MV-4-11 (cell line): ENCODE measurements at regions not wholly inside any gene's neighbourhood (a gene's known extent, or its start where the extent isn't known, plus 50 kb on each side); places are given as distances from the start of the nearest gene placed in this dataset.
A peak's percentile ranks its signal among the peaks of the same experiment; 100 is the strongest.
"Not testable (repeated sequence)": the region's sequence is repeated elsewhere in the genome, so short reads cannot be mapped to it uniquely, and the experiment has no call there.

Experiments used
- DNase-seq: peaks from one replicate; lab custom pipeline; 2025; lab: John Stamatoyannopoulos, UW

DNA sequence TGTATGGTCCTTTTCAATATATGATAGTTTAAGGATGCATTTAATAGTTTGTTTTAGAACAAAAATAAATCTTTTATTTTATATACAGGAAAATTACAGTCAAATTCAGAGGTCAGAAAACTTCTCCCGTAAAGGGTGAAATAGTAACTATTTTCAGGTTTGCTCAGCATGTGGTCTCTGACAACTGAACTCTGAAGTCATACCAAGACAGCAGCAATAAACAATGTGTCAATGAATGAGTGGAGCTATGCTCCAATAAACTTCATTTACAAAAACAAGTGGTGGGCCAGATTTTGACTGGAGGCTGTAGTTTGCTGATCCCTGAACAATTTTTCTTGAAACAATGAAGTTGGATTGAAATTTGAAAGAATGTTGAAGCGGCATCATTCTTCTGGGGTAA, 123.6 kb downstream of the ZNF248 start:
- no peak for DNase-seq

DNA sequence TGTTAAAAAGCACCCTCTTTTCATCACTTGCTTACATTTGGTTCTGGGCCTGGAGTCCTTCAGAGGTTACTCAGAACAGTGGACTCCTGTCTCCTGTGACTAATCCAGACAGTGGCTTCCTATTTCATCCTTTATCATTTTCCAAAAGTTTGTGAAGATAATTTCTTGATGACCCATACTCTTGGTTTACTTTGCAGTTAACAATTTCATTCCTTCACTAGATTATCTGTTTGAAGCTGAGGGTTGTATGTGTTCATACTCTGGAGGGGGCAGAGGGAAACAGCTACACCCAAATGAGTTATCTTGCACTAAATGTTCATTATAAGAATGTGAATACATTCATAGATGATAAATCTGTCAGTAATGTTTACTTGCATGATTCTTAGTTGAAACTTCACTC, 124.7 kb downstream of the ZNF248 start:
- no peak for DNase-seq

DNA sequence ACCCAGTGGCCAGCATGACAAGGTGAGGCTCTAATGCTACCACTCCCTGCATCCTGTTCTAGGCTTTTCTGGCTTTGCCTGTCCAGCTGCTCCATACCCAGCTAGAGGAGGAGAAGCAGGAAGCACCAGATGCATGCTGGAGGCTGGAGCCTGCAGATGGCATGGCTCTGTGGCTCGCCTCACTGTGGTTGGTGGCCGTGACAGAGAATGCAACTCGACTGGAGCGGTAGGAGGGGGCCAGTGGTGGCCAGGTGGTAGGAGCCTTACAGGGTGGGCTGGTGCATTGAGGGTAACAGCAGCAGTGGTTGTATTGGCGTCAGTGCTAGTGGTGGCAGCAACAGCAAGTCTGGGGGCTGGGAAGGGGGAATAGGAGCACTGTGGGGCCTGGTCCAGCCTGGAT, 128.6 kb downstream of the ZNF248 start:
- DNase-seq: no peak

DNA sequence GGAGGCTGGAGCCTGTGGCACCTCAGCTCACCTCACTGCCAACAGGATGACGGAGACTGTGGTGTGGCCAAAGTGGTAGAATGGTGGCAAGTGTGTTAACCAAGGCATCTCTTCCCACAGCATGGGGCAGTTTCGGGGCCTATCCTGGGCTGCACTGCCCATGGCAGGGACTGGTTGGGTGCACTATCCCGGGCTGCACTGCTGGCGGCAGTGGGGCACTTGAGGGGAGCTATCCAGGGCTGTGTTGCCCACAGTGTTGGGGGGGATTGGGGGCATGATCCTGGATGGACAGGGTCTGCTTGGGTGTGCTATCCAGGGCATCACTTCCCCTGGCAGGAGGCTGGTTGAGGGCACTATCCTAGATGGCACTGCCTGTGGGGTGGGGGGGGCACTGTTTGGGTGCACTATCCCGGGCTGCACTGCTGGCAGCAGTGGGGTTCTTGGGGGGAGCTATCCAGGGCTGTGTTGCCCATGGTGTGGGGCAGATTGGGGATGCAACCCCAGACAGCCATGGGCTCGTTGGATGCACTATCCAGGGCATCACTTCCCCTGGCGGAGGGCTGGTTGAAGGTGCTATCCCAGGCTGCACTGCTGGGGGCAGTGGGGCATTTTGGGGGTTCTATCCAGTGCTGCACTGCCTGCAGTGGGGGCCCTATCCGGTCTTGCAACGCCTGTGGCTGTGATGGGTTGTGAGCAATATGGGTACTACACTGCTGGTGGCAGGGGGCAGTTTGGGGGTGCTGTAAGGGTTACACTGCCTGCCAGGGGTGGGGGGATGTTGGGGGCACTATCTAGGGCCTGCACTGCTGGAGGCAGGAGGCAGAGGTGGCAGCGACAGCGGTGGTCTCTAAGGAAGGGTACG, 129.7 kb downstream of the ZNF248 start:
- no peak for DNase-seq

DNA sequence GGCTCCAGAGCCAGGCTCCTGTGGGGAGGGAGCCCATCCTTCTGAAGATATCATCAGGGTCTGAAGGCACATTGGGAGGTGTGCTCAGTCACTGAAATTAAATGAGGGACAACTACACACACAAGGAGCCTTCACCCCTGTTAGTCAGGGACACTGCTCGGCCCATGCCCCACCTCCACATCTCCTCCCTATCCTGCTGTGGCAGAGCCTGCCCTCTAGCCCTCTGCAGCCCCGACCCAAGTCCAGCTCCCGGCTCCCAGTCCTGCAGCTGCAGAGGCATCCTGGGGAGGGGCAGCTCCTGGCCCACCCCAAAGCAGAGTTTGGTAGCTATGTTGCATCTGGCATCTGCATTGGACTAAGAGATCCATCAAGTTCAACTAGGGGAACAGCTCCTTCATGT, 136.3 kb downstream of the ZNF248 start:
- no peak for DNase-seq

DNA sequence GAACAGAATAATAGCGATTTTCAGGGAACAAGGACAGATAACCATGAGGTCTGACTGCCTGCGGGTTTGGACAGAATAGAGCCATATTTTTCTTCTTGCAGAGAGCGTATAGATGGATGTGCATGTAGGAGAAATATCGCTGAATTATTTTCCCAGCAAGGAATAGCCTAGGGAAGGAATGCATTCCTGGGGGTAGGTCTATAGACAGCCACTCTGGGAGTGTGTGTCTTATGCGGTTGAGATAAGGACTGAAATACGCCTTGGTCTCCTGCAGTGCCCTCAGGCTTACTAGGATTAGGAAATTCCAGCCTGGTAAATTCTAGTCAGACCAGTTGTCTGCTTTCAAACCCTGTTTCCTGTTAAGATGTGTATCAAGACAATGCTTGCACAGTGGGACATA, 139.3 kb downstream of the ZNF248 start:
- DNase-seq: not testable (repeated sequence)

DNA sequence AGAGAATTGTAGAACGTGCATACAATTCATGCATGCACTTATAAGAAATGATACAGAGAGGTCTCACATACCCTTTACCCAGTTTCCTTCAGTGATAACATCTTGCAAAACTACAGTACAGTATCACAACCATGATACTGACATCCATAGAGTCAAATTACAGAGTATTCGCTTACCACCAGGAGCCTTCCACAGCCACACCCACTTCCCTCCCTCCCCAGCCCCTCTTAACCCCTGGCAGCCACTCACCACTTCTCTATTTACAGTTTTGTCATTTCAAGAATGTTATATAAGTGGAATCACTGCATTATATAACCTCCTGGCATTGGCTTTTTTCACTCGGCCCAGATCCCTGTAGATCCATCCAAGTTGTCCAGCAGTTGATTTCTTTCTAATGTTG, 143.8 kb downstream of the ZNF248 start:
- peak; percentile 29 for DNase-seq

DNA sequence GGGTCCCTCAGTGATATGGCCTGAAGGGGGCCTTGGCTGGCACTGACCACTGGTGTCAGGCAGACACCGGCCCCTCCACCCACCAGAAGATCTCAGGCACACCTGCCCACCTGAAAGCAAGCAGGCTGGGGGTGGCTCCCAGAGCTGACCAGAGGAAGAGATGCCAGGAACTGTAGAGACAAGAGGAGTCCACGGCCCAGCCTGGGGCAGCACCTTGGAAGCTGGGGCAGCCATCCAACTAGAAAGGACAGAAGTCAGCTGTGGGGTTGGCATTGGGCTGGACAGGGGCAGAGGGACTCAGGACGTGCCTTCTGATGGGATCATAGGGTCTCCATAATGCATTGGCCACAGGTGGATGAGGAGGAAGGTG, 144.3 kb downstream of the ZNF248 start:
- no peak for DNase-seq

DNA sequence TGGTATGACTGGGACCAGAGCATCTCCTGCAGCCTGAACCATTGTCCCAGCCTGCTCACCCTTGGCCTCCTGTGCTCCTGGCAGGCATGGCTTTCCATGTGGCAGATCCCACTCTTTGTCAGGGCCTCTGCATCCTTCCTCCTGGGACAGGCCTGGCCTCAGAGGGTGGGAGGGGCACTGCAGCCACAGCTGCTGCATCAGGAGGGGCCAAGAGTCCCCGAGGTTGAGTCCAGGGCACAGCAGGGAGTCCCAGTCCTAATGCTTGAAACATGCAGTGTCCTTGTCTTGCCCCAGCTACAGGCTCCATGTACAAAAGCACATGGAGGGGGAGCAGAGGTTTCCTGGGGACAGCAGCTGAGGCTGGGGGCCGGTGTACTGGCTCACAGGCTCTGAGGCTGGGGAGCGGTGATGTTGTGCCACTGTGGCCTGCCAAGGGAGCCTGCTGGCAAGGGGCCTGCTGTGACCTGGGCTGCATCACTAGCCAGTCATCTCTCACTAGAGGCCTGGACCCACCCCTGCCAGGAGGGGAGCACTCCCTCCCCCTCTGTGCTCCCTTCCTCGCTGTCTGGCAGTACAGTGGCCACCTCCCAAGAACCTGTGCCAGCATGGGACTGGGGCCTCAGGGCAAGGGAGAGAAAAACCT, 144.8 kb downstream of the ZNF248 start:
- DNase-seq: no peak

DNA sequence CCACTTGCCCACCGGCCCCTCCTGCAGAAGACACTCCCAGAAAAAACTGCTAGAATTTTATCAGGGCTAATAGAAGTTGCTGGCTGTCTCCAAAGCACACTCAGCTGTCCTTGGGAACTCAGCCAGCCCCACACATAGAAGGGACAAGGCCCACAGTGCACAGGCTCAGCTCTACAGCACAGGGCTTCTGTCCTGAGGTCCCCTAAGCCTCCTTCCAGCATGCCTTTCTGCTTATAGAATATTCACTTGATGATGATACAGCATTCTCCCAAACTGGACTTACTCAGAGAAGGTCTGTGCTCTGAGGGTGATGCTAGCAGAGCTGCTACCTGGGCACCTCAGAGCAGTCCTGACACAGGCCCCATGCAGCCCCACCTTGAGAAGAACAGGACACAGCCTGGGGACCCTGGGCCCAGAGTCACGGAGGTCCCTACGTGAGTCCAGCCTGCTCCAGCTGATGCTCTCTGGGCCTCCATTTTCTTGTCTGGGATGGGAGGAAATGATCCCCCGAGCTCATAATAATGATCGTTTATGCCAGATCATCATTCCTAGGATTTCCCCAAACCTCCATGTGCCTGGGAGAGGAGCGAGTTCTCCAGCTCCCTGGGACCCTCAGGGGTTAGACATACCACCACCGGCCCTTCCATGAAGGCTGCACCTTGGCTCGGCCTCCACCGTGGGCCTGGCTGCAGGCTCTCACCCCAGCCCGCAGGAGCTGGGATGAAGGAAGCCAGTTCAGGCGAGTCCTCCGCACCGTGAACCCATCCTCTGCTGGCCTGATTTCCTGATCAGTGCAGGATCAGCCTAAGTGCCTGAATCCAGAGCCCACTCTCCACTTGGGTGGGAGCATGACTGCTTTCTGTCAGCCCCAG, 145.6 kb downstream of the ZNF248 start:
- no peak for DNase-seq

DNA sequence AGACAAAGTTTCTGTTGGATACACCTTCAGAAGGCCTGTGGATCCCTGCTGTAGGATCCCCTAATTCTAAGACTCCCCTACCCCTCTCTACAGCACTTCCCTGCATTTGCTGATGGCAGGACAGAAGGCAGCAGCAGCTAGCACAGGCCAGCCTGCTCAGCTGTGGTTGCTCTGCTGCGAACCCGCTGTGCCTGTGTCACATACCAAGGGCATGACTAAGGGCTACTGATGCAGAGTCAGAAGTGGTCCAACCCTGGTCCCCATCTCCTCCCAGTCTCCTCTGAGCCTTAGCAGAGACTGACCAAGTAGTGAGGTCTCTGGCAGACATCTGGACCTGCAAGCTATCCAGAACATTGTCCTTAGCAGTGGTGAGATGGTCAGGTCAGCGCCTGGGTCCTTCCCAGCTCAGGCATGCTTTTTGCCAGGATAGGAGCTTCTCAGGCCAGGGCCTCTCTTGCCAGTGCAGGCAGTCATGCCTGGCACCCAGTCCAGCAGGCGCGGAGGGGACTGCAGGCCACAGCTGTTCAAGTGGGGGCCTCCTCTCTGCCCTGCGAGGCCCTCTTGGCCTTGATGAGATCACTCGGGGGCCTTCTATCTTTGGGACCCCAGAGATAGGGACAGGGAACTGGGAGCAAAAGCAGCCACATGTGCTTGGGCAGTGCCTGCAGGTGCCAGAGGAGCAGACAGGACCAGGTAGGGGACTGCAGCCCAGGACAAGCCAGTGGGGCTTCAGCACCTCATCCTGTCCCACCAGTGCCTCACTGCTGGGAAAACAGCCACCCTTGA, 146.4 kb downstream of the ZNF248 start:
- no peak for DNase-seq

DNA sequence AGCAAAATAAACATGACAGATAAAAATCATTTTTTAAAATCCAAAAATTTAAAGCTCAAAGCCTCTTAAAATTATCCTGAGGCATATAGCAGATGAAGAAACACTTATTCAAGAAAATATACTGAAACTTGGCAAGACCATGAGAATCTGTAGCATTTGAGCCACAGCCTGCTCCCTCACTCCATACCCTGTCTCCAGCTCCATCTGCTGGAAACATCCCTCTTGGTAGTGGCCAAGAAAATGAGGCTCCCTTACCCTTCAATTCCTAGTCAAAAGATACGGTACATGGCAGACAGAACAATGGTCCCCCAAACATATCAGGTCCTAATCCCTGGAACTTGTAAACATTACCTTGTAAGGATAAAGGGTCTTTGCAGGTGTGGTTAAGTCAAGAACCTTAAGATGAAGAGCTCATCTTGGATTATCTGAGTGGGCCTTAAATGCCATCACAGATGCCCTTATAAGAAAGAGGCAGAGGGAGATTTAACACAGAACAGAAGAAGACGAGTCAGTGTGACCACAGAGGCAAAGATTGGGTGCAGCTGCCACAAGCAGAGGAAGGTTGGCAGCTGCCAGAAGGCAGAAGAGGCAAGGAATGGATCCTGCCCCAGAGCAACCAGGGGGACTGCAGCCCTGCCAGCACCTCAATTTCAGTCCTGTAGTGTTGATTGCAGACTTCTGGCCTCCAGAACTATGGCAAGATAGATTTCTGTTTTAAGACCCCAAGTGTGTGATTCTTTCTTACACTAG, 149.4 kb downstream of the ZNF248 start:
- DNase-seq: no peak

DNA sequence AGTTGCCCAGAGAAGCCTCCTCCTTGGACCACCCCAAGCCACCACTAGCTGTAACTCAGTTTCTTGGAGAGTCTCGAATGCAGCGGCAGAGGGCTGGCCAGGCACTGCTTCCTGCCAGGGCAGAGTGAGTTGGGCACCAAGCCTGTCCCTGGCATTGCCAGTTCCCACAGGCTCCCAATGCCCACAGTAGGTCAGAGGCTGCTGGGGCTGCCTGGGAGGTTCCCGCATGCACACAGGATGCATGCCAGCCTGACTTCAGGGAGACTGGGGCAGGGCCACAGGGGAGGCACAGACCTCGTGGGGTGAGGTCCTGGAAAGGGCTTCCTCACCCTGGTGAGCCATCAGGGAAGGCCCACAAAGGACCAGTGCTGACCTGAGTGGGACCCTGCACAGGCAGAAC, 152.8 kb downstream of the ZNF248 start:
- DNase-seq: no peak

DNA sequence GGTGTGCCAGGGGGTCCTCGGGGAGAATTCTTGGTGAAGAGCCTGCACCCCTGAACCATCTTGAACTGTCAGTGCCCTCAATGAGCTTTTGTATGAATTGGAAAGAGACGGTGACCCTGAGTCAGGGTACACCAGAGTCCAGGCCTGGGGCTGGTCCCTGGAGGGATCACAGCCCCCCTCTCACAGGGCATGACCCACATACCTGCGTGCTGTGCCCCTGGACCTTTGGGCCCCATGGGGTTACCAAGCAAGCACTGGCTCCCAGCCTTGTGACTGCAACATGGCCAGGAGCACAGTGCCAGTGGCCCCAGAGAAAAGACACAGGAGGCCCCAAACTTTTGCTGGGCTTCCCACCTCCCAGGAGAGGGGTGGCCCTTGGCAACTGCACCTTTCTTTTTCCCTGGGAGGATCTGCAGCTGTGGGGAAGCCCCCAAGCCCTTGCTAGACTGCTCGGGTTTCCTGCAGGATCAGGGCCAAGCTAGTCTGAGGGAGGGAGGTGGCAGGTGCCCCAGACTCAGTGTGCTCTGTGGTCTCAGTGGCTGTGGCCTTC, 153.5 kb downstream of the ZNF248 start:
- no peak for DNase-seq

DNA sequence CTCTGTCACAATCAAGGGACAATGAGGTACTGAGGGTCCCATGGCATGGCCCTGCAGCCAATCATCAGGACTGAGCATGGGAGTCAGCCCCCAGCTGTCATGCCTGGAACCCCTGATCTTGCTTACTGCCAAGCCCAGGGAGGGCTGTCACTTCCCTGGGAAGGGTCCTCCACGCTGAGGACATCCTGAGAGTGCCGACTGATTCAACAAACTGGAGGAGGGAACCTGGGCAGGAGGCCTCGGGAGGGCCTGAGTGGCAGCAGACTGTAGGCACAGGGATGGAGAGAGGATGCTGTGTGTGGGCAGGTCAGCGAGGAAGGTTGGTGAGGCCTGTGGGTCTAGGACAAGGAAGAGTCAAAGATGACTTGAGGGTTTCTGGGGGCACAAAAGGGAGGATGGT, 154.3 kb downstream of the ZNF248 start:
- DNase-seq: no peak

DNA sequence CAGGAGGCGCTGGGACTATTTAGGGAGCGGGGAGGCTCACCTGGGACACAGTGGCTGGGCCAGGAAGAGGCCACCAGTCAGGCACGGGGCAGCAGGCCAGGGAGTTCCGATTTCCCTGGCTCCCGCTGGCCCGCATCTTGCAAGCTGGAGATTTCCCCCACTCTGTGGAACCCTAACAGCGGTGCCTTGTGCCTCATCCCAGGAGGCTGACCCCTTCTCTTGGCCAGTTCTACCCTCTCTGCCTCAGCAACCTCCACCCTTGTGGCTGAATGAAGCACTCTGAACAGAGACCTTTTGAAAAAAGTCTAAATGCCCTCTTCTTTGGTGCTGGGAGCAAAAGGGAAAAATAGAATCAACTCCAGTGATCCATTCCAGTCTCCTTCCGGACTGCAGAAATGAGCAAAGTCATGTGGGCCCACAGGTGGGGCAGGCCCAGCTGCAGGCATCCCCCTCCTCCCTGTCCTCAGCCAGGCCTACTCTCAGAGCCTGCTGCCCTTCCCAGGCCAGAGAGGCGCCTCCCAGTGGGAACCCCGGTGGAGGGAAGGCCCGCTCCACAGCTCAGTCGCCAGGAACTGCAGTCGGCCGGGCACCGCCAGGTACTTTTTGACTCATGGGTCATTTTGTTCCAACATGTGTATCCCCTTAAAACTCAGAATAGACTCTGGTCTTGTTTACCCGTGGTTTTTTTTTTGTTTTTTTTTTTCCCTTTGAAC, 155.5 kb downstream of the ZNF248 start:
- DNase-seq: no peak

DNA sequence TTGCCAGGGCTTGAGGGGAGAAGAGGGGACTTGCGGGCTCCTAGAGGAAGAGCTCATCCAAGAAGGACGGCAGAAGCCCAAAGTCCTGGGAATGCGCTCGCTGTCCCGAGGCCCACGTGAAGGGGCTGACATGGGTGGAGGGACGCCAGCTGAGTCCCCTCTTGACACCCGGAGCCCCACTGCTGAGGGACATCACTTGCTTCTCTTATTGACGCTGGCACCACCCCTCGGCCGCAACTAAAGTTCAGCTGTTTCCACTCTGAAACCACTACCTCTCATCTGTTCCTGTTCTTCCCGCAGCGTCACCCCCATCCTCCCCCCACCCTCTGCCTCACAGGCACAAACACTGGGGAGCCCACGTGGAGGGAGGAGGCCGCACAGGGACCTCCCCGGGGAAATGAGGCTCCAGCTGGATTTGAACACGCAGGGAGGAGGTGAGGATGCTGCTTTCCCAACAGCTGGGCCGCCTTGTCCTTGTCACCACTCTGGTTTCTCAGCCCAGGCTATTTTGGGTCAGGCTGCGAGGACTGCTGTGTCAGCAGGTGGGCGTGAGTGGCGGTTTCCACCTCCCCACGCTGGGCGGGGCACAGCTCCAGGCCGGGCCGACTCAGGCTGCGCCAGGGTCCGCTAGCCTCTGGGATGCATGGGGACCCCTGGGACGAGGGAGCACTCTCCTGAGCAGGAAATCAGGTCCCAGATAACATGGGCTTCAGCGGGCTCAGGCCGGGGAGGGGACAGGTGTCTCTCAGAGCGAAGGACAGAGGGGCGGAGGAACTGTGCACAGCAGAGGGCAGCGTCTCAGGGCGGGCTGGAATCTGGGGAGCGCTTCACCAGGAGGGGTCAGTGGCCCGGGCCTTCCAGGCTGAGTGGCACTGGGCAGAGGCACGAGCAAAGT, 156.3 kb downstream of the ZNF248 start:
- DNase-seq: no peak

DNA sequence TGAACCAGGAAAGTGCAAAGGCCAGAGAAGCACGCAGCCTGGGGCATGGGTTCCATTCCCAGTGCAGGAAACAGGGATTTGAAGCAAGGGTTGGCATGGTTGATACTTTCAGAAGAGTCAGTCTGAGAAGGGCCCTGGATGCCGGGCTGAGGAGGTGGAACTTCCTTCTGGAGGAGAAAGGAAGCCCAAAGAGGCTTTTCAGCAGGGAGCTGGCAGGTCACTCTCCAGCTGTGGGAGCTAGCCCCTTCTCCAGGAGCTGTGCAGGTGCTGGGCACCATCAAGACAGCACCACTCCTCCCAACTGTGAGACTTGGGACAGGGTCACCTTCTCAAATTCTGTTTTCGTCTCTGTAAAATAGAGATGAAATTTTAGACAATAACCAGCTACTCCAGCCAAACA, 169.8 kb downstream of the ZNF248 start:
- no peak for DNase-seq
